Liver (tissue), 3 donors: ENCODE measurements at regions not wholly inside any gene's neighbourhood (a gene's known extent, or its start where the extent isn't known, plus 50 kb on each side); places are given as distances from the start of the nearest gene placed in this dataset.

ENCODE experiments used
- CTCF ChIP-seq: fragments of 150-350 bp; IDR thresholded peaks from 2 replicates; pipeline ENCODE4 v1.5.1; 2017; ENCODE audit warnings: improper control_type of control experiment, low read depth, low read length; ENCODE audit not compliant: missing input control
- TAF1 ChIP-seq: conservative IDR thresholded peaks from 2 replicates; pipeline ENCODE4 v1.6.1; 2016; ENCODE audit warnings: antibody characterized with exemption, mild to moderate bottlenecking
- YY1 ChIP-seq: IDR thresholded peaks from 2 replicates; pipeline ENCODE4 v1.6.1; 2016; ENCODE audit warnings: antibody characterized with exemption, mild to moderate bottlenecking
- ZBTB33 ChIP-seq: IDR thresholded peaks from 2 replicates; pipeline ENCODE4 v1.6.1; 2016; ENCODE audit warnings: antibody characterized with exemption
- donor health status: healthy.
- donor health status: healthy.

DNA sequence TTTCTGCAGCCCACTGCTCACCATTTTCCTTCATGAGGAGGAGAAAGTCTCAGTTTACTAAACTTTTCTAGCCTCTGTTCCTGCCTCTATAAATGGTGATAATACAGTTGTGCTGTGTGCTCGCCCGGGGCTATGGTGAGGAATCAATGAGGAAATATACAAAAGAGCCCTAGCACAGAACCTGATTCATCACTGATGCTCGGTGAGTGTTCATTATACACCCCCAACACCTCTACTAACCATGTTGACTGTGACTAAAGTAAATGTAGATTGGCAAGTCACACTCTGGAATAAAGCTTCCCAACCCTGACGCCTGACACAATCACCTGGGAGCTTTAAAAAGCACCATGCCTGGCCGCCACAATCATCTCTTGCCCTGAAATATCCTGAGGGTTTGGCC, 118.8 kb upstream of the CYP1B1 start:
- TF ChIP-seq CTCF (no peak), TAF1 (no peak), ZBTB33 (no peak), YY1 (no peak)
